HepG2 (cell line): ENCODE measurements at regions not wholly inside any gene's neighbourhood (a gene's known extent, or its start where the extent isn't known, plus 50 kb on each side); places are given as distances from the start of the nearest gene placed in this dataset.

Experiments
- ATAC-seq: fragments of 200-7000 bp; cut with Tn5 transposase; 3 replicates; pipeline ENCODE4 v1.9.1; 2020; ENCODE audit warnings: mild to moderate bottlenecking, moderate library complexity
- BruUV-seq: library from RNA; stranded (reverse); fragments of 400-500 nt; replicated peaks from 2 replicates; lab custom pipeline; 2021; lab: Mats Ljungman, UMichigan
- CTCF ChIA-PET: fragments of 300-600 bp; formaldehyde crosslinking; extraction: SDS; loops from one replicate; lab custom pipeline; 2021; ENCODE audit warnings: low total read pairs, inconsistent platforms, low intra/inter-chr PET ratio; lab: Yijun Ruan, JAX
- POLR2A ChIA-PET: fragments of 350-600 bp; sonication (Branson Sonifier 250); formaldehyde crosslinking; loops from one replicate; lab custom pipeline; 2020; ENCODE audit warnings: antibody characterized with exemption, inconsistent platforms; lab: Yijun Ruan, JAX
- DNase-seq: peaks from one replicate; pipeline ENCODE4 v3.0.0-alpha.2; 2015; ENCODE audit warnings: low spot score
- FAIRE-seq: peaks from 3 replicates; lab custom pipeline; 2011; peaks lifted over from hg19 to GRCh38; lab: Jason Lieb, UNC
- H2AFZ ChIP-seq: one replicate; pipeline ENCODE4 v1.6.1; 2011; ENCODE audit warnings: low read length, inconsistent platforms
- H3K27ac ChIP-seq: fragments of 300-600 bp; 3 replicates; pipeline ENCODE4 v1.8.0; 2011; ENCODE audit warnings: mixed run types, mild to moderate bottlenecking, mixed read lengths, low read length, inconsistent platforms; ENCODE audit not compliant: insufficient read depth; ENCODE audit errors: extremely low read length
- H3K27me3 ChIP-seq, 2 experiments: fragments of 200-600 bp in 1 of 2; 2 replicates in 1 of 2; 3 replicates in 1 of 2; pipeline versions ENCODE4 v1.6.0 to v1.8.0; 2011; ENCODE audit warnings: low read length in 2 of 2, mild to moderate bottlenecking in 2 of 2, moderate library complexity in 2 of 2, inconsistent platforms in 1 of 2; ENCODE audit not compliant: insufficient read depth in 2 of 2, control insufficient read depth in 1 of 2
- H3K36me3 ChIP-seq, 2 experiments: fragments of 200-600 bp in 1 of 2; replicated peaks in 1 of 2; 2 replicates in 1 of 2; 3 replicates in 1 of 2; pipeline versions ENCODE4 v1.5.1 to v1.8.0; 2011; ENCODE audit warnings: low read length in 2 of 2, inconsistent platforms in 1 of 2; ENCODE audit not compliant: insufficient read depth in 2 of 2, control insufficient read depth in 1 of 2
- H3K4me1 ChIP-seq: 2 replicates; pipeline ENCODE4 v1.5.1; 2012; ENCODE audit warnings: low read length, inconsistent platforms; ENCODE audit not compliant: insufficient read depth
- H3K4me2 ChIP-seq: 2 replicates; pipeline ENCODE4 v1.6.0; 2011; ENCODE audit warnings: low read depth, low read length, inconsistent platforms
- H3K4me3 ChIP-seq, 3 experiments: fragments of 200-600 bp in 1 of 3; sonication (generic), shearing (Covaris generic) in 1 of 3; replicated peaks in 1 of 3; 2 replicates each; pipeline ENCODE4 v1.5.1; 2011 to 2016; ENCODE audit warnings: low read length in 3 of 3, inconsistent platforms in 2 of 3, low read depth in 2 of 3, mild to moderate bottlenecking in 2 of 3, control low read depth in 1 of 3, mixed read lengths in 1 of 3; ENCODE audit not compliant: insufficient read depth in 1 of 3
- H3K79me2 ChIP-seq: one replicate; pipeline ENCODE4 v1.6.1; 2011; ENCODE audit warnings: low read length, inconsistent platforms; ENCODE audit not compliant: insufficient read depth
- H3K9ac ChIP-seq: 2 replicates; pipeline ENCODE4 v1.6.0; 2011; ENCODE audit warnings: mild to moderate bottlenecking, low read depth, low read length, inconsistent platforms; ENCODE audit not compliant: insufficient read depth
- H3K9me3 ChIP-seq: 2 replicates; pipeline ENCODE4 v1.5.1; 2012; ENCODE audit warnings: mild to moderate bottlenecking, low read length
- H4K20me1 ChIP-seq: 2 replicates; pipeline ENCODE4 v1.6.0; 2011; ENCODE audit warnings: inconsistent platforms, mild to moderate bottlenecking, low read length, moderate library complexity; ENCODE audit not compliant: insufficient read depth
- BRF2 ChIP-seq: sonication (generic); formaldehyde crosslinking; IDR thresholded peaks from 2 replicates; pipeline ENCODE4 v1.8.1; 2022; ENCODE audit warnings: mild to moderate bottlenecking, missing genetic modification reagents
- CAMTA2 ChIP-seq: sonication (generic); formaldehyde crosslinking; IDR thresholded peaks from 2 replicates; pipeline ENCODE4 v1.4.0; 2020; ENCODE audit warnings: mild to moderate bottlenecking, missing genetic modification reagents, borderline replicate concordance
- MED8 ChIP-seq: sonication (generic); formaldehyde crosslinking; IDR thresholded peaks from 2 replicates; pipeline ENCODE4 v1.8.1; 2023; ENCODE audit warnings: mild to moderate bottlenecking, missing genetic modification reagents; ENCODE audit not compliant: insufficient replicate concordance
- MYC ChIP-seq: sonication (generic); formaldehyde crosslinking; IDR thresholded peaks from 2 replicates; pipeline ENCODE4 v1.9.0; 2021; ENCODE audit warnings: missing genetic modification reagents, borderline replicate concordance
- NPAS2 ChIP-seq: sonication (generic); formaldehyde crosslinking; IDR thresholded peaks from 2 replicates; pipeline ENCODE4 v1.8.0; 2022; ENCODE audit warnings: mild to moderate bottlenecking, missing genetic modification reagents, borderline replicate concordance
- POLR2AphosphoS2 ChIP-seq: IDR thresholded peaks from 2 replicates; pipeline ENCODE4 v1.6.1; 2011; ENCODE audit warnings: low read depth, low read length, improper control_type of control experiment
- POLR2G ChIP-seq: fragments of 200-400 bp; formaldehyde crosslinking; IDR thresholded peaks from 2 replicates; pipeline ENCODE4 v1.6.1; 2018; ENCODE audit warnings: mild to moderate bottlenecking, low read depth, low read length, moderate library complexity
- RARG ChIP-seq: sonication (generic); formaldehyde crosslinking; IDR thresholded peaks from 2 replicates; pipeline ENCODE4 v1.4.0; 2020; ENCODE audit warnings: low read depth, mild to moderate bottlenecking, missing genetic modification reagents
- TIGD3 ChIP-seq: sonication (generic); formaldehyde crosslinking; IDR thresholded peaks from 2 replicates; pipeline ENCODE4 v1.5.1; 2020; ENCODE audit warnings: mild to moderate bottlenecking, missing genetic modification reagents, borderline replicate concordance
- YEATS2 ChIP-seq: sonication (generic); formaldehyde crosslinking; IDR thresholded peaks from 2 replicates; pipeline ENCODE4 v1.4.0; 2020; ENCODE audit warnings: missing genetic modification reagents, borderline replicate concordance
- ZSCAN30 ChIP-seq: sonication (generic); formaldehyde crosslinking; IDR thresholded peaks from 2 replicates; pipeline ENCODE4 v1.5.0; 2020; ENCODE audit warnings: mild to moderate bottlenecking, missing genetic modification reagents
- WGBS: methylation state at CpG from one replicate; pipeline ENCODE4 v1.1.6; 2017; ENCODE audit warnings: low lambda C conversion rate; 5-methylcytosine and 5-hydroxymethylcytosine counted together
- in situ Hi-C: cut with HindIII; loops from 2 replicates; pipeline ENCODE4 v1.10.0; 2017; ENCODE audit warnings: low pct_unique_long_range_greater_than_20kb; ENCODE audit not compliant: extremely low pct_ligation_motif_present
- intact Hi-C: fragments of 100-400 bp; cut with micrococcal nuclease; formaldehyde crosslinking; loops from one replicate; pipeline ENCODE4 v1.10.0; 2022; ENCODE audit not compliant: unreplicated experiment
- TF ChIP-seq, protein P1 (sequence below): sonication (generic); formaldehyde crosslinking; IDR thresholded peaks from 2 replicates; pipeline ENCODE4 v1.4.0; 2020; ENCODE audit warnings: missing genetic modification reagents, mild to moderate bottlenecking, borderline replicate concordance
- TF ChIP-seq, protein P2 (sequence below): sonication (generic); formaldehyde crosslinking; IDR thresholded peaks from 2 replicates; pipeline ENCODE4 v1.8.0; 2022; ENCODE audit warnings: missing genetic modification reagents, low read depth, mild to moderate bottlenecking, borderline replicate concordance

DNA sequence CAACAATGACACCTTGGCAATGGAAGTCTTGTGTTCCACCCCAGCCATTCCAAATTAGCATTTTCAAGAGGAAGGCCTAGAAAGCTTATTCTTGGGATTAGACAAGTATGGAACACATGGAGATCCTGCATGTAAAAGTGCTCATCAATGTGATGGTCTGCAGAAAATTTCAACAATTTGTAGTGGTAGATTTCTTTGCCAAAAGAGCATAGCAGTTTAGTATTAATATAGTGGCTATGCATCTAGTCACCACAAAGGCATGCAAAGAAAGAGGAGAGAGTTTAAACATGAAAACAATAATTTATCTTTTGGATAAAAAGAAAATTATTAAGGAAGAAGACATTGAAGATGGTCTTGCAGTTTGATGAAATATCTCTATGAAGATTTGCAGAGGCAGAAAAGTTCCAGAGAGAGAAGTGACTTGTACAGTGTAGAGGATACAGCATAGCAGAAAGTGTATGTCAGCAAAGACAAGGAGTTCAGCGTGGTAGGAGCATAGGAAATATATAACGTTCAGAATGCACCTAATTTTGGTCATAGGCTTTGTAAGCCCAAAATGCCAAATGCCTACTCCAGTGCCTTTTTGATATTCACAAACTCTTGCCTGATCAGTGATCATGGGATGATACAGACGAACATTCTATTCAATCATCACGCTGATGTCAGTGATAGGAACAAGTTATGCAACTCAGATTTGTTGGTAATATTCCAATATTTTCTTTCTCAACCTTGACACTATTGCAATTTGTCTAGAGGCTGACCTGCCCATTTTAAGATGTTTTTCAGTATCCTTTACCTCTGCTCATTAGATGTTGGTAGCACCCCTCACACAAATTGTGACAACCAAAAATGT lies 727.9 kb upstream of the SOX9 start (continued):
- TF ChIP-seq POLR2G (no peak), MYC (CRISPR knock-in tag) (no peak), MED8 (CRISPR knock-in tag) (no peak)
- TF ChIP-seq, protein P1, sequence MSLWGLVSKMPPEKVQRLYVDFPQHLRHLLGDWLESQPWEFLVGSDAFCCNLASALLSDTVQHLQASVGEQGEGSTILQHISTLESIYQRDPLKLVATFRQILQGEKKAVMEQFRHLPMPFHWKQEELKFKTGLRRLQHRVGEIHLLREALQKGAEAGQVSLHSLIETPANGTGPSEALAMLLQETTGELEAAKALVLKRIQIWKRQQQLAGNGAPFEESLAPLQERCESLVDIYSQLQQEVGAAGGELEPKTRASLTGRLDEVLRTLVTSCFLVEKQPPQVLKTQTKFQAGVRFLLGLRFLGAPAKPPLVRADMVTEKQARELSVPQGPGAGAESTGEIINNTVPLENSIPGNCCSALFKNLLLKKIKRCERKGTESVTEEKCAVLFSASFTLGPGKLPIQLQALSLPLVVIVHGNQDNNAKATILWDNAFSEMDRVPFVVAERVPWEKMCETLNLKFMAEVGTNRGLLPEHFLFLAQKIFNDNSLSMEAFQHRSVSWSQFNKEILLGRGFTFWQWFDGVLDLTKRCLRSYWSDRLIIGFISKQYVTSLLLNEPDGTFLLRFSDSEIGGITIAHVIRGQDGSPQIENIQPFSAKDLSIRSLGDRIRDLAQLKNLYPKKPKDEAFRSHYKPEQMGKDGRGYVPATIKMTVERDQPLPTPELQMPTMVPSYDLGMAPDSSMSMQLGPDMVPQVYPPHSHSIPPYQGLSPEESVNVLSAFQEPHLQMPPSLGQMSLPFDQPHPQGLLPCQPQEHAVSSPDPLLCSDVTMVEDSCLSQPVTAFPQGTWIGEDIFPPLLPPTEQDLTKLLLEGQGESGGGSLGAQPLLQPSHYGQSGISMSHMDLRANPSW (CRISPR knock-in tag): no peak

DNA sequence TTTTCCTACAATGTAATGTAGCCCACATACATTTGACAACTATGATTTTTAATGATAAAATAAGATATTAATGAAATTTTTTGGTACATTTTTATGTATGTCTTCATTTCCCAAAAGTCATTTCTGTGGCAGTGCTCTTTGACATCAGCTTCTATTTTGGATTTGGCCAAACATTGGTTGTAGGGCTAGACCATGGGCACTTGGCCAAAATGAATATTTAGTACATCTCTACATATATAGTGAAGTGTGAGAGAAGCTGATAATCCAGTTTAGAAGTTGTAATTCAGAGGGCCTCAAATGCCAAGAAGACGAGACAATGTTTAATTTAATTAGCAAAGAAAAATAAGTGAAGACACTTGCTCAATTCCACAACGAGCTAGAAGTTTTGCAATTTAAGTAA lies 724.9 kb upstream of the SOX9 start:
- POLR2A ChIA-PET: no interaction called here
- DNase-seq: no peak
- TF ChIP-seq, protein P2, sequence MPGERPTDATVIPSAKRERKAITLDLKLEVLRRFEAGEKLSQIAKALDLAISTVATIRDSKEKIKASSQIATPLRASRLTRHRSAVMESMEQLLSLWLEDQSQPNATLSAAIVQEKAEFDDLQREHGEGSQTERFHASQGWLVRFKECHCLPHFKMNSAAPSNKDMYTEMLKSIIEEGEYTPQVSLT (CRISPR knock-in tag): no peak
- TF ChIP-seq BRF2 (CRISPR knock-in tag): no peak
- no peak for TF ChIP-seq NPAS2
- no peak for TF ChIP-seq RARG (CRISPR knock-in tag)
- no peak for TF ChIP-seq ZSCAN30
- TF ChIP-seq YEATS2 (CRISPR knock-in tag): no peak
- no peak for TF ChIP-seq TIGD3 (CRISPR knock-in tag)
- no peak for TF ChIP-seq POLR2AphosphoS2
- TF ChIP-seq CAMTA2 (CRISPR knock-in tag): no peak

More for the DNA sequence above, 724.9 kb upstream of the SOX9 start:
- no peaks in the 10 kb centered on the region for H3K27me3 ChIP-seq
- intact Hi-C loops (no loop called here), in situ Hi-C loops (no loop called here)
- no peak overlapping the region for H3K27ac ChIP-seq
- H3K4me2 ChIP-seq: no peak overlapping the region
- H3K36me3 ChIP-seq: no peaks in the 10 kb centered on the region
- H3K9ac ChIP-seq: no peak overlapping the region
- H4K20me1 ChIP-seq: no peaks in the 10 kb centered on the region
- ATAC-seq (no peak), FAIRE-seq (no peak)
- 0 out of 2 replicates have a peak, but pooled peaks cover 8% of the 10 kb centered on the region for H3K9me3 ChIP-seq
- no TSS peak for BruUV-seq
- H3K4me3 ChIP-seq: no peak overlapping the region
- WGBS: 1% methylated on average over 2 of the region's 2 CpGs
- H2AFZ ChIP-seq: no peak overlapping the region
- CTCF ChIA-PET: no interaction called here
- H3K4me1 ChIP-seq: no peaks in the 10 kb centered on the region
- no peaks in the 10 kb centered on the region for H3K79me2 ChIP-seq
